OCI-LY7 (cell line): ENCODE measurements at regions not wholly inside any gene's neighbourhood (a gene's known extent, or its start where the extent isn't known, plus 50 kb on each side); places are given as distances from the start of the nearest gene placed in this dataset.
"Not testable (repeated sequence)": the region's sequence is repeated elsewhere in the genome, so short reads cannot be mapped to it uniquely, and the experiment has no call there.

Source experiments
- BruUV-seq: library from RNA; stranded (reverse); fragments of 400-500 nt; replicated peaks from 2 replicates; lab custom pipeline; 2021; lab: Mats Ljungman, UMichigan
- CTCF ChIA-PET: fragments of 300-600 bp; sonication (Branson Sonifier 250); formaldehyde crosslinking; loops from one replicate; lab custom pipeline; 2022; ENCODE audit warnings: antibody characterized with exemption; ENCODE audit not compliant: unreplicated experiment; lab: Charles Lee
- POLR2A ChIA-PET: fragments of 300-600 bp; sonication (Branson Sonifier 250); formaldehyde crosslinking; loops from one replicate; lab custom pipeline; 2022; ENCODE audit warnings: antibody characterized with exemption; lab: Charles Lee
- DNase-seq: peaks from one replicate; pipeline ENCODE4 v3.0.0-alpha.2; 2015; ENCODE audit warnings: low spot score
- H2AFZ ChIP-seq: fragments of 200-600 bp; sonication (generic), shearing (Covaris generic); 2 replicates; pipeline ENCODE4 v1.6.1; 2014; ENCODE audit warnings: mild to moderate bottlenecking, antibody characterized with exemption, low read length, moderate library complexity
- H3K27ac ChIP-seq: fragments of 200-600 bp; sonication (generic); 2 replicates; pipeline ENCODE4 v1.5.1; 2014; ENCODE audit warnings: mixed run types, low read depth, mild to moderate bottlenecking, moderate library complexity, low read length, inconsistent platforms; ENCODE audit not compliant: poor library complexity, severe bottlenecking
- H3K36me3 ChIP-seq: fragments of 200-600 bp; sonication (generic); 2 replicates; pipeline ENCODE4 v1.6.1; 2014; ENCODE audit warnings: mild to moderate bottlenecking, antibody characterized with exemption, low read length, moderate library complexity, mixed read lengths; ENCODE audit not compliant: insufficient read depth
- H3K4me1 ChIP-seq: fragments of 200-600 bp; sonication (generic); 2 replicates; pipeline ENCODE4 v1.5.1; 2014; ENCODE audit warnings: mild to moderate bottlenecking, low read length; ENCODE audit not compliant: insufficient read depth, poor library complexity, severe bottlenecking
- H3K4me2 ChIP-seq: fragments of 200-600 bp; sonication (generic); 2 replicates; pipeline ENCODE4 v1.6.1; 2014; ENCODE audit warnings: mild to moderate bottlenecking, low read length
- H3K4me3 ChIP-seq: fragments of 200-600 bp; sonication (generic); 2 replicates; pipeline ENCODE4 v1.5.1; 2014; ENCODE audit warnings: mild to moderate bottlenecking, low read depth, low read length; ENCODE audit not compliant: poor library complexity, severe bottlenecking
- H3K79me2 ChIP-seq: fragments of 200-600 bp; sonication (generic); 2 replicates; pipeline ENCODE4 v1.6.1; 2016; ENCODE audit warnings: low read depth, mild to moderate bottlenecking, low read length, moderate library complexity, mixed read lengths; ENCODE audit not compliant: insufficient read depth
- H3K9me2 ChIP-seq: fragments of 200-600 bp; sonication (generic); 2 replicates; pipeline ENCODE4 v1.6.1; 2016; ENCODE audit warnings: mild to moderate bottlenecking, low read length, mixed read lengths; ENCODE audit not compliant: insufficient read depth
- H3K9me3 ChIP-seq: fragments of 200-600 bp; sonication (generic); 2 replicates; pipeline ENCODE4 v1.6.1; 2014; ENCODE audit warnings: mild to moderate bottlenecking, mixed run types, low read length, mixed read lengths
- H4K20me1 ChIP-seq: fragments of 200-600 bp; sonication (generic); 2 replicates; pipeline ENCODE4 v1.6.1; 2014; ENCODE audit warnings: mild to moderate bottlenecking, antibody characterized with exemption, low read length, moderate library complexity, mixed read lengths; ENCODE audit not compliant: insufficient read depth
- EZH2phosphoT487 ChIP-seq: fragments of 200-600 bp; sonication (generic); IDR thresholded peaks from 2 replicates; pipeline ENCODE4 v1.6.1; 2018; ENCODE audit warnings: low read depth, borderline replicate concordance, mild to moderate bottlenecking, mixed run types, antibody characterized with exemption, low read length, moderate library complexity, mixed read lengths
- intact Hi-C: fragments of 100-400 bp; cut with micrococcal nuclease; formaldehyde crosslinking; loops from one replicate; pipeline ENCODE4 v1.10.0; 2022; ENCODE audit not compliant: unreplicated experiment
- TF ChIP-seq, protein P1 (sequence below): fragments of 200-600 bp; sonication (generic); conservative IDR thresholded peaks from 2 replicates; pipeline ENCODE4 v1.5.1; 2014; ENCODE audit warnings: mild to moderate bottlenecking, antibody characterized with exemption, low read length, moderate library complexity, mixed read lengths

GRCh38 chr9:29625292-29625731, 2052.0 kb upstream of the C9orf72 start:
- Histone ChIP-seq H3K4me2 (no peak overlapping the region), H3K79me2 (no peaks in the 10 kb centered on the region; the same call in 1 of the 2 replicates), H2AFZ (no peak overlapping the region), H3K4me3 (no peak overlapping the region), H4K20me1 (no peaks in the 10 kb centered on the region), H3K4me1 (no peaks in the 10 kb centered on the region), H3K36me3 (no peaks in the 10 kb centered on the region), H3K9me3 (no peaks in the 10 kb centered on the region), H3K9me2 (no peaks in the 10 kb centered on the region), H3K27ac (no peak overlapping the region)
- no peak for DNase-seq
- TF ChIP-seq, protein P1, sequence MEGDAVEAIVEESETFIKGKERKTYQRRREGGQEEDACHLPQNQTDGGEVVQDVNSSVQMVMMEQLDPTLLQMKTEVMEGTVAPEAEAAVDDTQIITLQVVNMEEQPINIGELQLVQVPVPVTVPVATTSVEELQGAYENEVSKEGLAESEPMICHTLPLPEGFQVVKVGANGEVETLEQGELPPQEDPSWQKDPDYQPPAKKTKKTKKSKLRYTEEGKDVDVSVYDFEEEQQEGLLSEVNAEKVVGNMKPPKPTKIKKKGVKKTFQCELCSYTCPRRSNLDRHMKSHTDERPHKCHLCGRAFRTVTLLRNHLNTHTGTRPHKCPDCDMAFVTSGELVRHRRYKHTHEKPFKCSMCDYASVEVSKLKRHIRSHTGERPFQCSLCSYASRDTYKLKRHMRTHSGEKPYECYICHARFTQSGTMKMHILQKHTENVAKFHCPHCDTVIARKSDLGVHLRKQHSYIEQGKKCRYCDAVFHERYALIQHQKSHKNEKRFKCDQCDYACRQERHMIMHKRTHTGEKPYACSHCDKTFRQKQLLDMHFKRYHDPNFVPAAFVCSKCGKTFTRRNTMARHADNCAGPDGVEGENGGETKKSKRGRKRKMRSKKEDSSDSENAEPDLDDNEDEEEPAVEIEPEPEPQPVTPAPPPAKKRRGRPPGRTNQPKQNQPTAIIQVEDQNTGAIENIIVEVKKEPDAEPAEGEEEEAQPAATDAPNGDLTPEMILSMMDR, result no peak
- no peak for TF ChIP-seq EZH2phosphoT487
- ChIA-PET POLR2A (no interaction called here), CTCF (no interaction called here)
- intact Hi-C loops, result no loop called here
- BruUV-seq, result no TSS peak

GRCh38 chr9:29625931-29626330, 2052.7 kb upstream of the C9orf72 start:
- intact Hi-C loops, result no loop called here
- Histone ChIP-seq H3K36me3 (no peaks in the 10 kb centered on the region), H3K79me2 (no peaks in the 10 kb centered on the region; the same call in 1 of the 2 replicates), H3K9me2 (no peaks in the 10 kb centered on the region), H3K4me2 (no peak overlapping the region), H2AFZ (no peak overlapping the region), H3K9me3 (no peaks in the 10 kb centered on the region), H3K27ac (no peak overlapping the region), H4K20me1 (no peaks in the 10 kb centered on the region), H3K4me3 (no peak overlapping the region), H3K4me1 (no peaks in the 10 kb centered on the region)
- ChIA-PET CTCF (no interaction called here), POLR2A (no interaction called here)
- DNase-seq, result no peak
- no TSS peak for BruUV-seq
- no peak for TF ChIP-seq EZH2phosphoT487
- TF ChIP-seq, protein P1, result no peak

GRCh38 chr9:29628856-29629255, 2055.6 kb upstream of the C9orf72 start:
- H3K4me2 ChIP-seq, H3K4me1 ChIP-seq, intact Hi-C loops, H3K27ac ChIP-seq, H3K4me3 ChIP-seq, H3K36me3 ChIP-seq, H3K9me2 ChIP-seq, H3K79me2 ChIP-seq, DNase-seq, BruUV-seq, H3K9me3 ChIP-seq, POLR2A ChIA-PET, CTCF ChIA-PET, H2AFZ ChIP-seq, H4K20me1 ChIP-seq: not testable (repeated sequence)
